GM19023 (cell line): ENCODE measurements at regions not wholly inside any gene's neighbourhood (a gene's known extent, or its start where the extent isn't known, plus 50 kb on each side); places are given as distances from the start of the nearest gene placed in this dataset.

Experiments
- ATAC-seq: cut with Tn5 transposase; IDR thresholded peaks from one replicate; pipeline ENCODE4 v1.9.1; 2021; ENCODE audit warnings: mild to moderate bottlenecking, moderate library complexity; ENCODE audit not compliant: unreplicated experiment

- ATAC-seq = no peak
Measured at GRCh38 chr16:85369741-85370528, 243.2 kb upstream of the GSE1 start.

- no peak for ATAC-seq
Measured at GRCh38 chr16:85370543-85370880, 242.6 kb upstream of the GSE1 start.

GRCh38 chr16:85370881-85371651, 242.1 kb upstream of the GSE1 start:
- no peak for ATAC-seq

- ATAC-seq = no peak
Measured at GRCh38 chr16:85371948-85372347, 241.2 kb upstream of the GSE1 start.

- ATAC-seq = no peak
Measured at GRCh38 chr16:85372627-85373372, 240.3 kb upstream of the GSE1 start.

GRCh38 chr16:85373741-85374570, 239.2 kb upstream of the GSE1 start:
- ATAC-seq = no peak

- ATAC-seq = no peak
Measured at GRCh38 chr16:85374571-85374872, 238.6 kb upstream of the GSE1 start.

DNA sequence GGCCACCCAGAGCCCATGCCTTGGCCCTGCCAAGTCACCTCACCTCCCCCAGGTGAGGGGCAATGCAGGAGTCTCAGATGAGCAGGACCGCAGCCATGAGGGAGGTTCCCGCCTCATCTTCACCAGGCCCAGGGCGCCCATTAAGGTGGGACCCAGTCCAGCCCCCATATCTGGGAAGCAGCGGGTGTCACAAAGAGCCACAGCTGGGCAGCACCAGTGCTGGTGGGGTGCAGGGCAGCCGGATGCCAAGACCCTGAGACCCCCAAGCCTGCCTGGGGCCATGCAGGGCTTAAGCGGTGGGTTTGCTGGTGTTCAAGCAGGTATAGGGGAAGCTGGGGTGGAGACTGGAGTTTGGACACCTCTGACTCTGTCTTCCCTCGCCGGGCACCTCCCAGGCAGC, 237.8 kb upstream of the GSE1 start:
- ATAC-seq = no peak

DNA sequence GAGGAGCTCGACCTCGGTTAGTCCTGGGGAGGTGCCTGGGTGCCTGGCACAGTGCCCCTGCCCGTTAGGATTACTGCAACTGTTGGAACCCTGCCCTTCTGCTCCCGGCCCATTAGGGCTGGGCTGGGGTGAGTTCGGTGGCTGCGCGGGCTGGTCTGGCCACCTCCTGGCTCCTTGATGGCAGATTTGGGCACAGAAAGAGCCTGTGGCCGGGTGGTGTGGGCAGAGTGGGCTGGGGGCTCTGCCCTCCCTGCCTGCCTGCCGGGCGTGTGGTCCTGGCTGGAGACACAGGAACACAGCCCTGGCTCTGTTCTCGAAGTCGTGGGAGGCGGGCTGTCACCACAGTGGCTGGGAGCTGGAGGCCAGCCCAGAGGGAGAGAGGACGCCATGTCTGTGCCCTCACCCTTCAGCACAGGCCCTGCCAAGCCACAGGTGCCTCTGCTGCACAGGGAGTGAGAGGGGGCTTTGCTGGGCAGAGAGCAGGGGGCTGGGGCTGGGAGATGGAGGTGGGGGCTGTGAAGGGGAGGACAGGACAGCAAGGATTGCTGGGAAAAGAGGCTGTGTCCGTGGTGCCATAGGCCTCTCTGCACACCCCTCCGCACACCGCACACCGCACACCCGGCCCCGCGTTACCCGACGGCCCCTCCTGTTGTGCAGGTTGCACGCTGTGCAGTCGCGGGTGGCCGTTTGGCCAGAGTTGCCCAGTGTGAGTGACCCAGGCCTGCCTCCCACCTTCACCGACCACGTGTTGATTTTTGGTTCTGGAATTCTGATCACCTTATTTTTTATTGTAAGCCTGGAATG, 236.6 kb upstream of the GSE1 start:
- ATAC-seq = no peak

GRCh38 chr16:85377388-85378144, 235.6 kb upstream of the GSE1 start:
- no peak for ATAC-seq

GRCh38 chr16:85378145-85379040, 234.7 kb upstream of the GSE1 start:
- ATAC-seq = no peak

- ATAC-seq = no peak
Measured at GRCh38 chr16:85379041-85380001, 233.8 kb upstream of the GSE1 start.

DNA sequence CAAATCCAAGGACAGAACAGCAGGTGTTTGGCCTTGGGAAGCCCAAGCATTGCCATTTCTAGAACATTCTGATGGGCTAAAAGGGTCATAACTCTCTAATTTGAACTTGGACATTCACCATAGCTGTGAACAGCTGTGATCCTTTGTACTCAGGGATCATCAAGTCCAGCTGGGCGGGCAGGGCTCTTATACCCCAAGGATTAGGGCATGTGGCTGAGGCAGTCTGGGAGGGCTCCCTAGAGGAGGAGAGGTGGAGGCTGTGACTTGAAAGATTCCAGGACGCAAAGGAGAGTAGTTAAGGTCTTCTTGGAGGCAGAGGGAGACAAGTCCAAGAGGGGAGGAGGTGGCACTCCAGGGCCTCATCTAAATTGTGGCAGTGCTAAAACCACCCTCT, 233.1 kb upstream of the GSE1 start:
- no peak for ATAC-seq

DNA sequence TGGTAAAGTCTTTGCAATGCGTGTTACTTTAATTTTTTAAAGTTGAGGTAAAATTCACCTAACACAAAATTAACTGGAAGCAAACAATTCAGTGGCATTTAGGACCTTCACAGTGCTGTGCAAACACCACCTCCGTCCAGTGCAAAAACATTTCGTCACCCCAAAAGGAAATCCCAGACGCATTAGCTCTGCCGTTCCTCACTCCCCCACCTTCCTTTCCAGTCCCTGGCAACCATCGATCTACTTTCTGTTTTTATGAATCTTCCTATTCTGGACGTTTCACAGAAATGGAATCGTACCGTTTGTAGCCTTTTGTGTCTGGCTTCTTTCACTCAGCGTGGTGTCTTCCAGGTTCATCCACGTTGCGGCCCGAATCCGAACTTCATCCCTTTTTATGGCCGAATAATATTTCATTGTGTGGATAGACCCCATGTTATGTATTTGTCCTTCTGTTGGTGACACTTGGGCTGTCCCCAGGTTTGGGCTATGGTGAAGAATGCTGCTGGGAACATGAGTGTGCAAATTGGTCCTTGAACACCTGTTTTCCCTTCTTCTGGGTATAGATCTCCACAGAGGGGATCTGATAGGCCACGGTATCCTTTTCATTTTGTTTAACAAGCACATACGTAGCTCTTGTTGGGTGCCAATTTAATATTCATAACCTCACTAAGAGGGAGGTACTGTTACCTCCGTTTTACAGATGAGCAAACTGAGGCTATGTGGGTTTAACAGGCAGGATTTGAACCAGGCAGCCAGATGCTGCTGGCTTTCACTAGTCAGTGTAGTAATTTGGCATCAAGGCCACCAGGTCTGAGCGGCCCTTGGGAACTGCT, 232.0 kb upstream of the GSE1 start:
- no peak for ATAC-seq

- no peak for ATAC-seq
Measured at GRCh38 chr16:85381738-85382592, 231.2 kb upstream of the GSE1 start.

GRCh38 chr16:85382717-85383118, 230.4 kb upstream of the GSE1 start:
- ATAC-seq = no peak
